ENCODE measurements at regions not wholly inside any gene's neighbourhood (a gene's known extent, or its start where the extent isn't known, plus 50 kb on each side); places are given as distances from the start of the nearest gene placed in this dataset.

GRCh38 chr2:129661935-129662334 is 317.5 kb upstream of the RAB6C start:
- no peak for TF ChIP-seq POLR2AphosphoS5 (IDR thresholded peaks at IDR 0.05; ENCODE audit: low read depth, low read length)
- TF ChIP-seq GABPA (IDR thresholded peaks at IDR 0.05; ENCODE audit: low read depth), result no peak
- H4K20me1 ChIP-seq (ENCODE audit: insufficient read depth), result no peaks in the 10 kb centered on the region
- no peak overlapping the region for H3K4me3 ChIP-seq (ENCODE audit: low read depth in 2 of 2, low read length in 1 of 2)
- H3K9ac ChIP-seq, result no peak overlapping the region
- no peaks in the 10 kb centered on the region for H3K36me3 ChIP-seq (replicated peaks in 1 of 2; ENCODE audit: control insufficient read depth in 1 of 2, insufficient read depth in 2 of 2, low read length in 1 of 2)
- POLR2A ChIA-PET, result no interaction called here
- no peak overlapping the region for H3K4me2 ChIP-seq
- no peaks in the 10 kb centered on the region for H3K9me2 ChIP-seq
- H3K79me2 ChIP-seq (ENCODE audit: insufficient read depth), result no peaks in the 10 kb centered on the region
- DNase-seq, result no peak
- CTCF ChIA-PET, result no interaction called here
- H3K4me1 ChIP-seq (ENCODE audit: control insufficient read depth in 1 of 2, insufficient read depth in 2 of 2, low read depth in 1 of 2, low read length in 1 of 2), result no peaks in the 10 kb centered on the region
- 27% methylated on average over 1 of the region's 1 CpG for WGBS (ENCODE audit: low lambda C conversion rate)
- H3F3A ChIP-seq (replicated peaks; ENCODE audit: insufficient read depth), result no peaks in the 10 kb centered on the region
- no peaks in the 10 kb centered on the region for H3K9me3 ChIP-seq
- H2AFZ ChIP-seq (ENCODE audit: low read depth), result no peak overlapping the region
- H3K27ac ChIP-seq (ENCODE audit: low read depth in 2 of 2, low read length in 1 of 2), result no peak overlapping the region
- no peaks in the 10 kb centered on the region for H3K27me3 ChIP-seq (ENCODE audit: insufficient read depth)

GRCh38 chr2:129667577-129667976 is 311.9 kb upstream of the RAB6C start:
- TF ChIP-seq CHD2 (IDR thresholded peaks at IDR 0.05; ENCODE audit: low read length, partially characterized antibody), result no peak
- no peak for TF ChIP-seq GATA2 (CRISPR knock-in tag; IDR thresholded peaks at IDR 0.05)
- TF ChIP-seq GABPA (IDR thresholded peaks at IDR 0.05; ENCODE audit: low read depth), result no peak
- TF ChIP-seq JUND (IDR thresholded peaks at IDR 0.05), result no peak
- no peak for TF ChIP-seq REST (IDR thresholded peaks at IDR 0.05; ENCODE audit: low read depth, low read length)
- TF ChIP-seq FOSL2 (IDR thresholded peaks at IDR 0.05; ENCODE audit: borderline replicate concordance, low read depth), result no peak
- TF ChIP-seq YY1 (IDR thresholded peaks at IDR 0.05; ENCODE audit: low read depth), result no peak
- no peak for TF ChIP-seq RCOR1 (IDR thresholded peaks at IDR 0.05; ENCODE audit: low read length)
- TF ChIP-seq ELF1 (IDR thresholded peaks at IDR 0.05), result no peak
- no peak for TF ChIP-seq MXI1 (IDR thresholded peaks at IDR 0.05; ENCODE audit: low read depth, low read length)
- no peak for TF ChIP-seq MAX (IDR thresholded peaks at IDR 0.05; ENCODE audit: low read depth)
- TF ChIP-seq EP300 (IDR thresholded peaks at IDR 0.05; ENCODE audit: borderline replicate concordance in 1 of 2, low read depth in 1 of 2, low read length in 1 of 2), result no peak
- no peak for TF ChIP-seq TAF1 (IDR thresholded peaks at IDR 0.05; ENCODE audit: borderline replicate concordance, low read depth, low read length)
- TF ChIP-seq TEAD4 (IDR thresholded peaks at IDR 0.05; ENCODE audit: borderline replicate concordance, insufficient read depth), result no peak
- TF ChIP-seq USF2 (IDR thresholded peaks at IDR 0.05; ENCODE audit: borderline replicate concordance, low read depth, low read length), result no peak
- no peak for TF ChIP-seq POLR2AphosphoS5 (IDR thresholded peaks at IDR 0.05; ENCODE audit: low read depth, low read length)
- TF ChIP-seq CTCF (IDR thresholded peaks at IDR 0.05), result no peak
- TF ChIP-seq RXRA (IDR thresholded peaks at IDR 0.05; ENCODE audit: borderline replicate concordance, low read depth), result no peak
- no peak for TF ChIP-seq SIN3A (IDR thresholded peaks at IDR 0.05; ENCODE audit: borderline replicate concordance, low read depth, low read length)
- no peak for TF ChIP-seq SMC3 (IDR thresholded peaks at IDR 0.05; ENCODE audit: low read depth, low read length)
- no peak for DNase-seq
- Histone ChIP-seq H4K20me1 (ENCODE audit: insufficient read depth) (no peaks in the 10 kb centered on the region), H3K9me3 (no peaks in the 10 kb centered on the region), H3F3A (replicated peaks; ENCODE audit: insufficient read depth) (no peaks in the 10 kb centered on the region), H3K27me3 (ENCODE audit: insufficient read depth) (no peaks in the 10 kb centered on the region), H3K9me2 (no peaks in the 10 kb centered on the region), H3K4me1 (ENCODE audit: control insufficient read depth in 1 of 2, insufficient read depth in 2 of 2, low read depth in 1 of 2, low read length in 1 of 2) (no peaks in the 10 kb centered on the region), H3K4me2 (no peak overlapping the region), H3K36me3 (replicated peaks in 1 of 2; ENCODE audit: control insufficient read depth in 1 of 2, insufficient read depth in 2 of 2, low read length in 1 of 2) (no peaks in the 10 kb centered on the region), H3K4me3 (ENCODE audit: low read depth in 2 of 2, low read length in 1 of 2) (no peak overlapping the region), H3K9ac (no peak overlapping the region), H3K79me2 (ENCODE audit: insufficient read depth) (no peaks in the 10 kb centered on the region), H2AFZ (ENCODE audit: low read depth) (no peak overlapping the region), H3K27ac (ENCODE audit: low read depth in 2 of 2, low read length in 1 of 2) (no peak overlapping the region)
- WGBS (ENCODE audit: low lambda C conversion rate), result 57% methylated on average over 4 of the region's 4 CpGs
- POLR2A ChIA-PET, result no interaction called here
- CTCF ChIA-PET, result interaction anchor here (0.7 kb wide), 1 partner anchor 9 kb away, joined by 3 read pairs; no protein-coding TSS in a partner anchor

All from SK-N-SH (cell line).